Stimulated activated CD4-positive, alpha-beta T cell treated with anti-CD3 and anti-CD28 coated beads, TNF-alpha, amount 100 ng/mL, for 24 hours (primary cell): ENCODE measurements at regions not wholly inside any gene's neighbourhood (a gene's known extent, or its start where the extent isn't known, plus 50 kb on each side); places are given as distances from the start of the nearest gene placed in this dataset.

ENCODE experiments used
- DNase-seq, 3 experiments: peaks; one replicate each; pipeline ENCODE4 v3.0.0-alpha.2; 2020; ENCODE audit warnings: low read depth in 3 of 3

DNA sequence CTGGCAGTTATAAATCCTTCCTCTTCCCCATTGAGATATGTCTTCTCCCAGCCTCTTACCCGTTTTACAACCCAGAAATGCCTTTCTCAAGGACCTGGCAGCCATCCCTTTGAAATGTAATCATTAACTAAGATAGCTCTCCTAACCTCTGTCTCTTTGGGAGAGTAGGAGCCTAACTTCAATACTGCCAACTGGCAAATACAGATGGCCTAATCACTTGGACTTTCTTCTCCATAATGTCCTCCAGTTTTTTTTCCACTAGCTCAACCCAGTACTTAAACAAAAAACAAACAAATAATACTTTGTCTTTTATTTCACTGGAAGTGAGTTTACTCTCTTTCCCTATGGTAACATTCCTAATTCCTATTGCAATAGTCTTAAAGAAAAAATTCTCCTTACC is 1391.1 kb downstream of the SUCLG1 start:
- no peak for DNase-seq

DNA sequence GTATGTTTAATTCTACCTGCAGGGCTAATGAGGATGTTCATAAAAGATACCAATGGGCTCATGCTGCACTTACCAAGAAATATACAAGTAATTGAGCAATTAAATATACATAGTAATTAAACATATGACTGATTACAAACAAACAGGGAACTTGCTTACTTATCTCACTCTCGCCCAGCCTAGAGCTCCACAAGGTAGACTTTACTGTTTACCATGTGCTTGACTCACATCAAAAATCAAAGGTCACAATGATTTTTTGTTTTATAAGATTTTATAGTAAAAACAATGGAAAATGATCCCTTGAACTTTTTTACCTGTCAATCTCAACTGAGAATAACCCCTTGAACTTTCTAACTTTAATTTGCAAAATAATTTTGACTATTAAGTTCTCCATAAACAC is 1395.1 kb downstream of the SUCLG1 start:
- DNase-seq, result no peak

DNA sequence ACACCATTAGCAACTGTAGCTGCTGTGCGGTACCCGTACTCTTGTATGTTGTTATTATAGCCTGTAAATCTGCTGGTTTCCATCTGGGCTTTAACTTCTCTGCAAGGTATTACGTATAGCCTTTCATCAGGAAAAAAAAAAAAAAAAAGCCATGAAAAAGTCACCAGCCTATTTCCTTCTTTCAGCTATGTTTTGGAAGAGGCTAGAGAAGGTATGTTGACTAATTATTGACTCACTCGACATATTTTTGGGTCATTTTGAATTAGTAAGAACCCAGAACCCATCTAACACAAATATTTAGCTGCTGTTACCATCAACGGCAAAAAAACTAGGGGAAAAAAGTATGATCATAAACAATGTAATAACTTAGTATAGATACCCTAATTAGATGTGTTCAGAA is 1395.6 kb downstream of the SUCLG1 start:
- DNase-seq, result no peak

DNA sequence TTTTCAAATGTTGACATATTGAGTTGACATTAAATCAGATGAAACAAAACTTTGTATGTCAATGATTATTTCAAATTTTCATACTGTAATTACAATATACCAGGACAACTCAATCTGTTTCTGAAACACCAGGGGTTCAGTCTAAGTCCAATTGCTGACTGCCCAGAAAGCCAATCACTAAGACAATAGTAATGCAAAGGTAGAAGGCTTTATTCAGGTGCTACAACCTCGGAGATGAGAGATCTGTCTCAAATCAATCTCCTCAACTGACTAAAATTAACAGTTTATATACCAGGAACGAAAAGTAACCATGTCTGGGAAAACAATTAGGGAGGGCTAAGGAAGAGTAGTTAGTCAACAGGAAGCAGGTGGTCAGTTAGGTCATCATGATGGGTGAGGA is 1400.4 kb downstream of the SUCLG1 start:
- DNase-seq, result no peak

DNA sequence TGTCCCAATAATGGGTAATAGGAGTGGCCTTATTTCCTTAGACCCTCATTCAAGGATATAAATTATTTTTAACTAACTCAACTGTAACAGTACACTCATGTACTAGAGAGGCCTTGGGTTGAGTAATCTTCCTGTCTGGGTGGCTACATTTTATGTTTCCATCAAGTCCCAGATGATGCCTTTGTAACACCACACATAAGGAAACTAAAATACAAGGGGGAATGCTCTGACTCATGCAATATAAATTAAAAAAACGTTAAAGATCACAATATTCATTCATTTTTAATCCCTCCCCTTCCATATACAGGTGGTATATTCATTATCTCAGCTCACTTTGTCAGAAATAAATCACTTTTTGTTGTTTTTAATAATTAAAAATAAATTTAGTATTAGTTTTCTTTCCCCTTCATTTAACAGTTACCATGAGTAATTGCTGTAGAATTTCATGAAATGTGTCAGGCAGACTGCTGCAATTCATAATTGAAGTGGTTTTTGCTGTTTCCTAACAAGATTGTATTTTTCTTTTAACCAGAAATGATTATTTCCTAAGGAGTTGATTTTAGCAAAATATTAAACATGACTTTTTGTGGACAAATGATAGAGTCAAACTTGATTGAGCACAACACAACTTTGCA is 1403.6 kb downstream of the SUCLG1 start:
- DNase-seq, result no peak

DNA sequence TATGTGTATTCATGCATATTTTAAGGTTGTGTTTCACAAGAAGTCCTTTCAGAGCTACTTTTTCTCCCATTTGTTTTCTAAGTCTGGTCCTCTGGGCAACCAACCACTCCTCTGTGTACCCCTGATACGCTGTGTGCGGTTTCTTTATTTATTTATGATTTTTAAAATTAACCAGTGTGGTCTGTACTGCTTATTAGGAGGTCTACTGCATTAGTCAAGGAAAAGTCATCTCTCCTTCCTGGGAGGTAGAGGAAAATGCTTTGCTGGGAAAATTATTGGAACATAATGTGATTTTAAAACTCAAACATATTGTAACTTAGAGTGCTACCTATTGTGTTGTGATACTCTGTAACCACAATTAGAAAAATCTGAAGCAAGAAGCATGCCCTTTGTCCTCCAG is 1404.3 kb downstream of the SUCLG1 start:
- no peak for DNase-seq

DNA sequence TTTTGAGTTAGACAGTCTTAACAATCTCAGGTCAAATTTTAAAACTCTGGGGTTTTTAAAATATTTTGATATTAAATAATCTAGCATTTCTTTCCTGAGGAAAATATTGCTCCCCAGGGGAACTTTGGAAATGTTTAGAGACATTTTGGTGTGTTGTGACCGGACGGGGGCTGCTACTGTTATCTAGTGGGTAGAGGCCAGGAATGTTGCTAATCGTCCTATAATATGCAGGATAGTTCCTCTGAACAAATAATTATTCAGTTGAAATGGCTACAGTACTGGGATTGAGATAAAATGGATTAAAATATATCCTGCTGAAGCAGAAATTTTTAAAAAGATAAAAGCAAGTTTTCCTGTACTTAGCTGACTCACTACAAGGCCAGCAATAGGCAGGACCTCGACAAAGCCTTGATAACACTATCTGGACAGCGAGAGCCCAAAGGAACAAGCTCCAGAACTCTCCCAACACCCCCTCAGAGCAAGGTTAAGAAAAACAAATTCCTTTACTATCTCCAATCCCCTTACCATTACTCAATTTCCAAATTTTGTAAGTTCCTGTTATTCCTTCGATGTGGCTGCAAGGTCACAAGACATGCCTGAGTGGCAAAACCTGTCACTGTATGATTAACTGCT is 1407.4 kb downstream of the SUCLG1 start:
- no peak for DNase-seq

DNA sequence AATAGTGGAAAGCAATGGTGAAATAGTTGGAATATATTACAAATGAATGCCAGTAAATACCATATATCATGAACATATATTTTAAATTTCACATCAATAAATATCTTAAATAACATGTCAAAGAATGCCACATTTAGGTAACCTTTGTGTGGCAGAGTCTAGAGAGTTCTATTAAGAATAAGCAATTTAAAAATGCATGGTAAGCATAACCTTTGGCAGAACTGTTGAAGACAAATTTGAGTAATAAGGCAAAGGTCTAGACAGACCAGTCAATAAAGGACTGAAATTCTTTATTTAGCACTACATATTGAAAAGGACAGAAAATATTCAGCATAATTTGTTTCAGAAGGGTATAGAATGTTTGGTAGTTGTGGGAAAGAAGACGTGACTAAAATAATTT is 1417.0 kb downstream of the SUCLG1 start:
- no peak for DNase-seq

DNA sequence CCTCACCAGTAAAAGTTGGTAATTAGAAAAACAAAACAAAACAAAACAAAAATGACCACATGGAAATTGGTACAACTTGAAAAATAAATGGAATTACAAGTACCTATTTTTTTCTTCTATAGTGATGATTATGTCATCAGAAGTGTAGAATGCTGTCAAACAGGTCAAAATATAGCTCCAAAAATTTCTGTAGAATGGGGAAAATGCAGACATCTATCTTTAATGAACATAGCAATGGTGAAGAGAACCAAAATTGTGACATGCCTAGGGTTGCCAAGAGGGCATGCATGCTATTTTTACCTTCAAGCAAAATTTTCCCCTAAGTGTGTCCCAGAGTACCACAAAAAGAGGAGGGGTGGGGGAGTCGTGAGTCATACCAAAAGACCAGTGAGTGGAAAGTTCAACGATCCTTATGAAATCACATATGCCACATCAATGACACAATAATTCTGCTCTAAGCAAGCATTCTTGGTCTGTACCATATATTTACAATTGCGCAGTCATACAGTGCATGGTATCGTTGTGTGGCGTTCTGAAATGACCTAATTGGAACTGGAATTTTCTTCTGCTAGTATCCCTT is 1436.4 kb downstream of the SUCLG1 start:
- no peak for DNase-seq

DNA sequence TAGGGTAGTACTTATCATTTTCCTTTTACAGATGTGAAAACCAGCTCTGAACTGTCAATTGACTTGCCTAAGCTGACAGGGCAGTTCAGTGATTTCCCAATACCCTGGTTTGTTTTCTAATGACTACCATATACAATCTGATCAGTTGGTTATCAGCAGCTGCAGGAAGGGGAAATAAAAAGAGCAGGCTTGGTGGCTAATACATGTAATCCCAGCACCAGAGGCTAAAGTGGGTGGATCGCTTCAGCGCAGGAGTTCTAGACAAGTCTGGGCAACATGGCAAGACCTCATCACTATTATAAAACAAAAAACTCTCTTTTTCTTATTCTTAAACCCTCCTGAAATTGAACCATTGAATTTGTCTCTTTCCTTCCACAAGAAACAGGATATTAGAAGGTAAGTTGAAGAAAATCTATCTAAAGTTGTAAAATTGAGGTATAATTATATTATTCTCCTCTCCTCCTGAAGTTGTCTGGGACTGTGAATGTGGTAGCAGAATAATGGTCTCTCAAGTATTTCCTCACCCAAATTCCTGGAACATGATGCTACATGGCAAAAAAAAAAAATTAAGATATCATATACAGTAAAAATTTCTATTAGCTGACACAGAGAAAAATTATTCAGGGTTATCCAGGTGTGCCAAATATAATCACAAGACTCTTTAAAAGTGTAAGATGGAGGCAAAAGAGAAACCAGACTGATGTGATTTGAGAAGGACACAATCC is 1441.6 kb downstream of the SUCLG1 start:
- no peak for DNase-seq

DNA sequence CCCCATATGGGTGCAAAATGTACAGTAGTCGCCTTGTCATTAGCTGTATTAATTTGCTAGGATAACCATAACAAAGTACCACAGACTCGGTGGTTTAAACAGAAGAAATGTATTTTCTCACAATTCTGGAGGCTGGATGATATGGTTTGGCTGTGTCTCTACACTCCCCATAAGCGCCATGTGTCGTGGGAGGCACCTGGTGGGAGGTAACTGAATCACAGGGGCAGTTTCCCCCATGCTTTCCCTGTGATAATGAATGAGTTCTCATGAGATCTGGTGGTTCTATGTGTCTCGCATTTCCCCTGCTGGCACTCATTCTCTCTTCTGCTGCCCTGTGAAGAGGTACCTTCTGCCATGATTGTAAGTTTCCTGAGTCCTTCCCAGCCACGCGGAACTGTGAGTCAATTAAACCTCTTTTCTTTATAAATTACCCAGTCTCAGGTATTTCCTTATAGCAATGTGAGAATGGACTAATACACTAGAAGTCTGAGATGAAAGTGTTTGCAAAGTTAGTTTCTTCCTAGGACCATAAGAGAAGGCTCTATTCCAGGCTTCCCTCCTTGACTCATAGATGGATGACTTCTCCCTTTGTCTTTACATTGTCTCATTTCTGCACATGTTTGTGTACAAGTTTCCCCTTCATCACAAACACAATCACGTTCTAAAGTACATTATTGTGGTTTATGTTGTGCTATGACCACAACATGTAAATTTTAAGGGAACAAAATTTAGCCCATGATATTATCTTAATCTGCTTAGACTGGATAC is 1442.6 kb downstream of the SUCLG1 start:
- DNase-seq, result no peak

DNA sequence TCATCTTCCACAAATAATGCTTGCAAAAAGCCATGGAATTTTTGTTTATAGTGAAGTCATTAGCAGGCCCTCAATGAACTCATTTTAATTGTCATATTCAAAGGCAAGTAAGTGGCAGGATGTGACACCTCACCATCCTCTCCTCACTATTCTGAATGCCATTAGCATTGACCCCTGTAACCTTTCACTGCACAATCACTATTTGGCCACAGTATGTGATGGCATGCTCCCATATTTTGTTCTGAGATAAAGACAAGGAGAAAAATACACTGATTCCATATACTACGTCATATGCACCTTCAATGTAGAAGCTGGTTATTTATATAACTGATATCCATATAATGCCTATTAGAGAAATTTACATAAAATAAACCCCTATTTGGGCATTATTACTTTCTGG is 1443.2 kb downstream of the SUCLG1 start:
- DNase-seq, result no peak

DNA sequence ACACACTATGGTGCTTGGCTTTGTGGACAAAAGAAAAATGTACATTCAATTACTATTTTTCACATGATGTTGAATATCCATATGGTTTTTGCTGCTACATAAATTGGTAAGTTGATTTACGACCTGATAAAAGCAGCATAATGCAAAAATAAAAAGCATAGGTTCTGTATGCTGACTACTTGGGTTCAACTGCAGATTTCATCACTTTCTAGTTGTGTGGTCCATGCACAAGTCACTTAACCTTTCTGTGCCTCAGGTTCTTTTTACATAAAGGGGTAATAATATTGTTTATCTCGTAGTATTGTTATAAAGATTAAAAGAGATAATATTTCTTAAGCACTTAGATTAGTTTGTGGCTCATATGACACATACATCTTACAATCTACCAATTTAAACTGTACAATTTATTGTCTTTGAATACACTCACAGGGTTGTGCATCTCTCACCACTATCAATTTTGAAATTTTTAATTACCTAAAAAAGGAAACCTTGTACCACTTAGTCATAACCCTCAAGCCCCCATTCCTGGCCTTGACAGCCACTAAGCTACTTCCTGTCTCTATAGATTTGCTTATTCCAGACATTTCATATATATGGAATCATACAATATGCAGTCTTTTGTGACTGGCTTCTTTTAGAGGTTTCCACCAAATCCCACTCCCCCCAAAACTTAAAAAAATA is 1443.9 kb downstream of the SUCLG1 start:
- no peak for DNase-seq

DNA sequence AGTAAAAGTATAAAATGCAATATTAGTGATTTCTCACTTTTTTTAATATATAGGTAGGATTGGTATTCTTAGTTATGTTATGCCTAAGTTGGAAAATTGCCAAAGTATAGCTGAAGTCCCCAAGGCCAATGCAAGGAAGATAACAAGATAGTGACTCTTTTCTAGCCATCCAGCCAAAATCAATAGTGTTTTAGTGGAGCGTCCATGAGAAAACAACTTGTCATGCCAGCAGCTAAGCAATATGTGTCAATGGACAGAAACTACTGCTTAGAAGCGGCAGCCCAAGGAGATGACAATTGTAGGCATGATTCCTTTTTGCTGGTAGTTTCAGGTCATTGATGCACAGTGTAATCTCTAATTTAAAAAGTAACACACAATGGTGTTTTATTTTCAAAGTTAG is 1444.6 kb downstream of the SUCLG1 start:
- no peak for DNase-seq

DNA sequence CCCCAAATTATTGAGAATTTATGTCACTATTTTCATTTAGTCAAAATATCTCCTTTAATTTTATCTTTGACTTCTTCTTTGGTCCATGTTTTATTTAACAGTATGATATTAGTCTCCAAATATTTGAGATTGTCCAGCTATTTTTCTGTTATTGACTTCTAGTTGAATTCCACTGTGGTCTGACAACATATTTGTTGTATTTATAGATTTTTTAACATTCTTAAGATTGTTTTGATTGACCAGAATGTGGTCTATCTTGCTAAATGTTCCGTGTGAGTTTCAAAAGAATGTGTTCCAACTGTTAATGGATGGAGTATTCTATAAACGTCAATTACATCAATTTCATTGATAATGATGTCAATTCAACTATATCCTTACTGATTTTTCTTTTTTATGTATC is 1452.1 kb downstream of the SUCLG1 start:
- no peak for DNase-seq

DNA sequence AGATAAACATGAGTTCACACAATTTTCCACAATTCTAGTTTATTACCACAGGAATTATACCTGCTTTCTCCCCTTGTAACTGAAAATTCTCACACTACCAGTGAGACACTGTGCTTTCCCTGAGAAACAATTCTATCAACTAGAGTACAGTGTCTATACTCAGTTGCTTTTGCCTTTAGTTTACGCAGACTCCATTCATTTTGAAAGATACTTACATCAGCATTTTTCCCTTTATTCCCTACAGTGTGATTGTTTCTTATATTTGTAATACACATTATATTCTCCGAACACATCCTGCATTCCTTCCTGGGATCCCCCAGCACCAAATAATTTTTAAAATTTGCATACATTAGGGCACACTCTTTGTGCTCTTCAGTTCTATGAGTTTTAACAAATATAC is 1455.5 kb downstream of the SUCLG1 start:
- no peak for DNase-seq

DNA sequence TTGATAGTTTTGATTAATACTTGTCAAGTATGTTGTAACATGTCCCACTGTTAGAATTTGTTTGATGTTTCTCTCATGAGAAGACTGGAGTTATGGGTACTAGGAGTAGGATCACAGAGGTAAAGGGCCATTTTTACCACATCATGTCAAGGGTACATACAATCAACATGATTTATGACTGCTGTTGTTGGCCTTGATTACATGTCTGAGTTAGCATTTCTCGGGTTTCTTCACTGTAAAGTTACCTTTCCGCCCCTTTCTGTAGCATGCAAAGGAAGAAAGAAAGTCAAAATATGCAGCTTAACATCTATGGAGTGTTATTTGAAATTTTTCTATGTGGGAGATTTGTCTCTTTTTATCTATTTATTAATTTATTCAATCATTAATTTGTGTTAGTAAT is 1456.4 kb downstream of the SUCLG1 start:
- no peak for DNase-seq

DNA sequence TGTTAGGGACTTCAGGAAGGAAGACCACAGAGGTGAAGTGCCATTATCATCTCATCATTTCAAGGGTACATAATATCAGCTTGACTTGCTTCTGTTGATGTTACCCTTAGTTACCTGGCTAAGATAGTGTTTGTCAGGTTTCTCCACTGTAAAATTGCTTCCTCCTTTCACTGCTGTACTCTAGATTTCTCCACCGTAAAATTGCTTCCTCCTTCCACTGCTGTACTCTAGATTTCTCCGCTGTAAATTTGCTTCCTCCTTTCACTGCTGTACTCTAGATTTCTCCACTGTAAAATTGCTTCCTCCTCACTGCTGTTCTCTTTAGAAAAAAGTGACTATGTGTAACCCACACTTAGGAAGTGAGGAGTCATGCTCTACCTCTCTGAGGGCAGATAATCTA is 1460.3 kb downstream of the SUCLG1 start:
- DNase-seq, result no peak

DNA sequence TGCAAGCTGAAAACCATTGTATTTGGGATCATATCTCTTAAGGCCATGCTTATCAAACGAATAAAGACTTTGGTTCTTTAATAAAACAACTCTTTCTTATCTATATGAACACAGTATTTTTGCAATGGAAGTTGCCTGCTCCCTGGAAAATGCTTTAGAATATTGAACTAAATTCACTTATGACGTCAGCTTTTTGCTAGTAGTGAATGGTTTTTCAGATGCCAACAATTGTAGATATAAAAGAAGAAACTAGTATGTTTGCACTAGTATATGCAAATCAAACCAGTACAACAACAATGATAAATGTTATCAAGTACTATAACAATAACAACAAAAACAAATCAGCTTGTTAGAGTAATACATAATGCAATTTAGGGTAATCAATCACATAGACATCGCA is 1462.9 kb downstream of the SUCLG1 start:
- DNase-seq, result no peak

DNA sequence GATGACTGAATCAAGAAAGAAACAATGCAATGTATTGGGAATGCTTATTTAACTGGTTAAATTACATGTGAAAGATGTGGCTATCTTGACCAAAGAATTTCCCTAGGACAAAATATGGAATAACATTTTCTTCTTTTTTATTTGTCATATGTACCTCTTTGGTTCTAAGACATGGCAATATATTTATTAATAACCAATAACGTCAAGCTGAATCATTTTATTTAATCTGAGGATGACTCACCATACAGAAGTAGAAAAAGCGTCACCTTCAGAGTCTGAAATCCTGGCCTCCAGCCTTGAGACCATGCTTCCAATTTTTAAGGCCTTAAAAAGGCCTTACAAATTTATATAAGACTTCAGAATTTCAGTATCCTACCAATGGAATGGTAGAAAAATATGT is 1464.9 kb downstream of the SUCLG1 start:
- DNase-seq, result no peak

DNA sequence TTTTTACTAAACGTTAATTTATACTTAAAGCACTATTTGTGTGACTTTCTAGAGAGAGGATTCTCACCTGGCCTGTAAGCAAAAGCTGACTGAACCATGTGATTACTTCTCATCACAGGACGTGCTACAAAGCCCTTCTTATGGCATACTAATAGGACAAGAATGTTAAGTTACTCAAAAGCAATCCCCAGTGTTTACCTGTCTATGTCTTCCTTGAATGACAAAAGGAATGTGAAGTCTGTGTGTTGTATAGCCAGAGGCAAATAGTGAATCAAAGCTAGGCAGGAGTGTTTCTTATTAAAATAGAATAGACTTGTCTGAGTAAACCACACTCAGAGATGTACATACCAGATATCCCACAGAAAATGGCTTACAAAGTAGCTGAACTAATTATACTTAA is 1465.5 kb downstream of the SUCLG1 start:
- DNase-seq, result no peak

DNA sequence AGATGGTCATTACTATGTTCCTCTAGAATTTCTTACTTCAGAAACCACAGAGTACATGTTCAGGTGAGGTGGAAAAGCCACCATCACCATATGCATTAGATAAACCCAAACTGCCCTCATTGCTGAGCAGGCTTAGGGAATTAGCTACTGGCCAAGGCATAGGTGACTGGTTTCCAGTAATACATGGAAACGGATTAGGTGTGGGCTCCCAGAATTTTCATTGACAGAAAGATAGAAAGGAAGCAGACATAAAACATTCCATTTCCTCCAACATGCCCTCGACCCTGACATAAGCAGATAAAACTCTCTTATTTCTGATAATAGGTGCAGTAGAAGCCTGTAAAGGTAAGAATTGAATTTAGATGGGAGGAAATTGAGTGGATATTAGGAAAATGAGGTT is 1466.1 kb downstream of the SUCLG1 start:
- DNase-seq, result no peak
